Lower leg skin (tissue), 3 donors: ENCODE measurements at regions not wholly inside any gene's neighbourhood (a gene's known extent, or its start where the extent isn't known, plus 50 kb on each side); places are given as distances from the start of the nearest gene placed in this dataset.

ENCODE experiments used
- POLR2A ChIP-seq, 2 donors: fragments of 450-650 bp; IDR thresholded peaks; one replicate each; pipeline ENCODE4 v1.6.1; 2016 to 2017; ENCODE audit warnings: antibody characterized with exemption in 2 of 2, mild to moderate bottlenecking in 1 of 2, moderate library complexity in 1 of 2
- TF ChIP-seq, protein P1 (sequence below), 3 donors: fragments of 450-650 bp; IDR thresholded peaks; one replicate each; pipeline ENCODE4 v1.5.1; 2016; ENCODE audit warnings: antibody characterized with exemption in 3 of 3, mild to moderate bottlenecking in 3 of 3, moderate library complexity in 2 of 3

DNA sequence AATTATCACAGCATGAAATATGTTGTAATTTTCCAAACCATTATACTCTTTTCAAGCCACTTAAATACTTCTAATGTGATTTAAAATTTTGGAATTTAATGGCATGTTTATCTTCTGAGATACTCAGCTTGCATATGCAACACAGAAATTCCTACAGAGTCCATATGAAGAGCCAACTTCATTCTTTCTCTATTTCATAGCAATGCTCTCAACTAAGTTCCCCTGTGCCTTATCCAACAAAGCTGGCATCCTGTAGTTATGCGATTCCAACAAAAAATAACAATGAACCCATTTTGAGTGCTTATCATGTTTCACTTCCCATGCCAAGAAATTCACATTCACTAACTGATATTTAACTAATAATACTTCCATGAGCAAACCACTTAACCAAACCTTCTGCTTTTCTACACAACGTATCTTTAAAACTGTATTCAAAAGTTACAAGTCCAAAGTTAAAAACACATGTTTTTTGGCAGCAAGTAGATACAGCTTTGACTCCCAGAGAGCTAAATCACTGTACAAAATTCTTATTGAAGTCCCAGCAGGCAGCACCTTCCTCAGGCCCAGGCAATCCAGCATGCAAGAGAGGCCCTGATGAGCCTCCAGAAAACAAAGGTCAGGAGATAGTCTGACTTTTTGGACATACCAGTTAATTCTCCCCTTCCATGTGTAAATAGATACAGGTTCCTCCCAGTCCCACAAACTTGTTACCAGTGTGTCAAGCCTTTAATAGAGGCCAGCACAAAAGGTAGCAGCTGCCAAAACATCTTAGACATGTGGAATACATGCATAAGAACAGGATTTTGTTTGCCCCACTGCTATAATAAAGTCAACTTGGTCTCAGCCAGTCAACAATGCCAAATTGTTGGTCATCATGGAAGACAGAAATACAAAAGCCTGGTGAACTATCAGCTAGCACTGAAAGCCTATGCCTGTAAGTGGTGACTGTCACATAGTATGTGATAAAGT, 113.1 kb upstream of the WDR75 start:
- no peak for TF ChIP-seq POLR2A (IDR thresholded peaks at IDR 0.05)
- TF ChIP-seq, protein P1, sequence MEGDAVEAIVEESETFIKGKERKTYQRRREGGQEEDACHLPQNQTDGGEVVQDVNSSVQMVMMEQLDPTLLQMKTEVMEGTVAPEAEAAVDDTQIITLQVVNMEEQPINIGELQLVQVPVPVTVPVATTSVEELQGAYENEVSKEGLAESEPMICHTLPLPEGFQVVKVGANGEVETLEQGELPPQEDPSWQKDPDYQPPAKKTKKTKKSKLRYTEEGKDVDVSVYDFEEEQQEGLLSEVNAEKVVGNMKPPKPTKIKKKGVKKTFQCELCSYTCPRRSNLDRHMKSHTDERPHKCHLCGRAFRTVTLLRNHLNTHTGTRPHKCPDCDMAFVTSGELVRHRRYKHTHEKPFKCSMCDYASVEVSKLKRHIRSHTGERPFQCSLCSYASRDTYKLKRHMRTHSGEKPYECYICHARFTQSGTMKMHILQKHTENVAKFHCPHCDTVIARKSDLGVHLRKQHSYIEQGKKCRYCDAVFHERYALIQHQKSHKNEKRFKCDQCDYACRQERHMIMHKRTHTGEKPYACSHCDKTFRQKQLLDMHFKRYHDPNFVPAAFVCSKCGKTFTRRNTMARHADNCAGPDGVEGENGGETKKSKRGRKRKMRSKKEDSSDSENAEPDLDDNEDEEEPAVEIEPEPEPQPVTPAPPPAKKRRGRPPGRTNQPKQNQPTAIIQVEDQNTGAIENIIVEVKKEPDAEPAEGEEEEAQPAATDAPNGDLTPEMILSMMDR (IDR thresholded peaks at IDR 0.05): no peak
